Mesendoderm (in vitro differentiated cells): ENCODE measurements at regions not wholly inside any gene's neighbourhood (a gene's known extent, or its start where the extent isn't known, plus 50 kb on each side); places are given as distances from the start of the nearest gene placed in this dataset.
A peak's percentile ranks its signal among the peaks of the same experiment; 100 is the strongest.

Experiments used
- DNase-seq: peaks from one replicate; pipeline ENCODE4 v3.0.0; 2013
- H2AK5ac ChIP-seq: 2 replicates; pipeline ENCODE4 v1.6.1; 2013; ENCODE audit warnings: low read length, inconsistent platforms
- H2BK120ac ChIP-seq: 2 replicates; pipeline ENCODE4 v1.6.1; 2013; ENCODE audit warnings: low read depth, mild to moderate bottlenecking, low read length, moderate library complexity, mixed read lengths
- H2BK15ac ChIP-seq: replicated peaks from 2 replicates; pipeline ENCODE4 v1.6.1; 2013; ENCODE audit warnings: low read depth, mild to moderate bottlenecking, moderate library complexity
- H2BK5ac ChIP-seq: 2 replicates; pipeline ENCODE4 v1.6.1; 2013; ENCODE audit warnings: low read length, inconsistent platforms
- H3K18ac ChIP-seq: 2 replicates; pipeline ENCODE4 v1.6.1; 2013; ENCODE audit warnings: mild to moderate bottlenecking, low read length, mixed read lengths
- H3K23ac ChIP-seq: one replicate; pipeline ENCODE4 v1.6.1; 2013; ENCODE audit warnings: low read length
- H3K27ac ChIP-seq: 2 replicates; pipeline ENCODE4 v1.5.1; 2013; ENCODE audit warnings: low read depth, mild to moderate bottlenecking, inconsistent platforms, low read length, moderate library complexity
- H3K27me3 ChIP-seq: 2 replicates; pipeline ENCODE4 v1.6.1; 2013; ENCODE audit warnings: low read length, control low read depth, mild to moderate bottlenecking, inconsistent platforms; ENCODE audit not compliant: insufficient read depth, poor library complexity
- H3K36me3 ChIP-seq: 2 replicates; pipeline ENCODE4 v1.6.1; 2013; ENCODE audit warnings: low read length, inconsistent platforms; ENCODE audit not compliant: control insufficient read depth, insufficient read depth
- H3K4ac ChIP-seq: one replicate; pipeline ENCODE4 v1.6.1; 2013; ENCODE audit warnings: low read depth, mild to moderate bottlenecking, low read length, moderate library complexity
- H3K4me1 ChIP-seq: 2 replicates; pipeline ENCODE4 v1.6.1; 2013; ENCODE audit warnings: low read depth, low read length, inconsistent platforms; ENCODE audit not compliant: control insufficient read depth
- H3K4me2 ChIP-seq: 2 replicates; pipeline ENCODE4 v1.6.1; 2013; ENCODE audit warnings: low read length
- H3K4me3 ChIP-seq: 2 replicates; pipeline ENCODE4 v1.5.1; 2013; ENCODE audit warnings: mild to moderate bottlenecking, low read length
- H3K56ac ChIP-seq: one replicate; pipeline ENCODE4 v1.6.1; 2013; ENCODE audit warnings: low read length
- H3K79me1 ChIP-seq: 2 replicates; pipeline ENCODE4 v1.6.1; 2013; ENCODE audit warnings: low read length, inconsistent platforms
- H3K79me2 ChIP-seq: 2 replicates; pipeline ENCODE4 v1.6.1; 2013; ENCODE audit warnings: mild to moderate bottlenecking, low read length; ENCODE audit not compliant: control insufficient read depth, insufficient read depth
- H3K9ac ChIP-seq: 2 replicates; pipeline ENCODE4 v1.6.1; 2013; ENCODE audit warnings: low read length, inconsistent platforms
- H4K5ac ChIP-seq: one replicate; pipeline ENCODE4 v1.6.1; 2013; ENCODE audit warnings: low read length
- H4K8ac ChIP-seq: one replicate; pipeline ENCODE4 v1.6.1; 2013; ENCODE audit warnings: low read depth, mild to moderate bottlenecking, control low read depth, low read length, moderate library complexity
- WGBS: extraction: QIAGEN DNeasy Blood & Tissue Kit; methylation state at CpG from one replicate; pipeline ENCODE4 v1.1.7; 2013; ENCODE audit warnings: low lambda C conversion rate, missing lambda C conversion rate; ENCODE audit not compliant: insufficient coverage; ENCODE audit errors: extremely low coverage; 5-methylcytosine and 5-hydroxymethylcytosine counted together

DNA sequence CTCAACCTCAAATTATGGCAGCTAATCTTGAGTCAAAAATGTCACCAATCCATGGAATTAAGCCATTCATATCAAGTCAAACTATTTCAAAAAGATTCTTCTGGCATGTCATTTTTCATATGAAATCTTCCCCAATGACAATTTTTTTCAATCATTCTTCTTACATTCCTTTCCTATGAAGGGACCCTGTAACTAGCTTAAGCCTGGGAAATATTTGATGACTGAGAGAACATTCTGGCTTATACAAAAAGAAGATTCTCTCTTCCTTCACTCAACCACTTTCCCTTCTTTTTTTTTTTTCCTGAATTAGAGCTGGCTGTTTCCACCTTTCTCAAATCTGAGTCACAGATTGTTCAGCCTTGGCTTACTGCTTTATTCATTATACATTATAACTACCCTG lies 903.7 kb downstream of the FAM181B start:
- Histone ChIP-seq H3K36me3 (no peaks in the 10 kb centered on the region), H4K5ac (no peak overlapping the region), H3K27ac (no peak overlapping the region), H3K23ac (no peak overlapping the region), H2BK5ac (no peak overlapping the region), H3K4me3 (no peak overlapping the region), H2AK5ac (no peak overlapping the region), H2BK15ac (no peak overlapping the region), H4K8ac (no peak overlapping the region), H2BK120ac (no peak overlapping the region), H3K4me2 (no peak overlapping the region), H3K4me1 (no peaks in the 10 kb centered on the region), H3K56ac (no peak overlapping the region), H3K9ac (no peak overlapping the region), H3K79me2 (no peaks in the 10 kb centered on the region), H3K79me1 (no peaks in the 10 kb centered on the region), H3K27me3 (no peaks in the 10 kb centered on the region), H3K4ac (no peak overlapping the region), H3K18ac (no peak overlapping the region)
- no peak for DNase-seq

DNA sequence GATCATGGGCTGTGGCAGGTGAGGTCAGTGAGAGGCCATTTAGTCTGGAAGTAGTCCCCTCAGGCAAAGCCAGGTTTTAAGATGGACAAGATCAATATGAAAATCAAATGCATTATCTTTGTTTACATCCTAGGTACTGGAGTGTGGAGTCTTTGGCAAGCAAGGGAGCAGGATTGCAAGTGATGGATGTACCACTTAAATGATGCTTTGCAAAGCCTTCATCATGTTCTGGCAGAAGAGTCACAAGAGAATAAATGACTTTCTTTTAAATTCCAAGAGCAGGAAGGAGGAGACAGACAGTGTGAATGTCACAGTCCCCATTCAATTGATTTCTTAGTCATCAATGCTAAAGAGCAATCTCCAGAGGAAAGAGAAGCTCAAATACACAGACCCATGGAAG lies 908.3 kb downstream of the FAM181B start:
- Histone ChIP-seq H4K8ac (no peak overlapping the region), H4K5ac (no peak overlapping the region), H3K56ac (peak overlapping the region; percentile 12), H2BK15ac (no peak overlapping the region), H3K4me2 (no peak overlapping the region), H3K4ac (peak overlapping the region; percentile 22), H2AK5ac (no peak overlapping the region), H3K79me1 (no peaks in the 10 kb centered on the region), H3K36me3 (no peaks in the 10 kb centered on the region), H3K27ac (no peak overlapping the region), H3K27me3 (no peaks in the 10 kb centered on the region), H2BK120ac (no peak overlapping the region), H3K18ac (no peak overlapping the region), H3K23ac (no peak overlapping the region), H3K79me2 (no peaks in the 10 kb centered on the region), H2BK5ac (no peak overlapping the region), H3K9ac (no peak overlapping the region), H3K4me3 (no peak overlapping the region), H3K4me1 (no peaks in the 10 kb centered on the region)
- DNase-seq, result peak; percentile 45

DNA sequence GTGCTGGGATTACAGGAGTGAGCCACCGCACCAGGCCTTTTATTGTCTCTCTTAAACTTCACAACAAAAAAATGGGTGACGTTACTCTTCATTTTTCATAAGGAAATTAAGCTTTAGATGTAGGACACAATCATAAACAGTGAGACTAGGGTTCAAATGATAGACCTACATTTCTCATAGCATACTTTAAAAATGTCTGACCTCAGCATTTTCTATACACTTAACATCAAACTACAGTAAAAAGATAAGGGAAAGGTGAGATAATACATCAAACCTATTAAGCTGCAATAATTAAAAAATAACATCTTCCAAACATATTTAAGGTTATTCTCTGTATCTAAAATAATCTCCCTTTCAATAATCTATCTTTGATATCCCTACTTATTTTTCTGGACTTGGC lies 914.2 kb downstream of the FAM181B start:
- no peak overlapping the region for H3K27ac ChIP-seq
- no peak overlapping the region for H2BK120ac ChIP-seq
- no peak overlapping the region for H3K56ac ChIP-seq
- no peak overlapping the region for H3K4ac ChIP-seq
- no peaks in the 10 kb centered on the region for H3K4me1 ChIP-seq
- H2BK5ac ChIP-seq, result no peak overlapping the region
- no peak overlapping the region for H2AK5ac ChIP-seq
- DNase-seq, result no peak
- H3K23ac ChIP-seq, result no peak overlapping the region
- WGBS, result no CpG with 5 or more reads among the region's 2 CpGs
- H3K18ac ChIP-seq, result no peak overlapping the region
- H2BK15ac ChIP-seq, result no peak overlapping the region
- H4K8ac ChIP-seq, result no peak overlapping the region
- no peaks in the 10 kb centered on the region for H3K36me3 ChIP-seq
- no peaks in the 10 kb centered on the region for H3K27me3 ChIP-seq
- no peak overlapping the region for H4K5ac ChIP-seq
- no peaks in the 10 kb centered on the region for H3K79me1 ChIP-seq
- H3K9ac ChIP-seq, result no peak overlapping the region
- H3K4me2 ChIP-seq, result no peak overlapping the region
- no peak overlapping the region for H3K4me3 ChIP-seq
- no peaks in the 10 kb centered on the region for H3K79me2 ChIP-seq

DNA sequence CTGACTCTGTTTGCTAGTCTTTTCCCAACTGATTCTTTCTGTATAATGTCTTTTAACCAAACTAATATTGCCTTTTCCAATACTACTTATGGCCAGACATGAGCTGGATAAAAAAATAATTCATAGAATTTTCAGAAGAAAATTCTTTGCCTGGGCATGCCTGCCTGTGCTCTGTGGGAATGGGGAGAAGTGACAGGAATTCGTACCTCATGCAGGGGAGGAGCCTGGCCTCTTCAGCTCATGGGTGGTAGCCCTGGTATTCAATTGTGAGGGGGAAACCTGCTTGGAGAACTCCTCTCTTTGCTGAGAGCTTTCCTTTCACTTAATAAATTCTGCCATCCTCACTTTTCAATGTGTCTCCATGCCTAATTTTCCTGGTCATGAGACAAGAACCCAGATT lies 928.8 kb downstream of the FAM181B start:
- Histone ChIP-seq H3K23ac (no peak overlapping the region), H3K56ac (peak overlapping the region; percentile 75), H2BK15ac (no peak overlapping the region), H3K4me3 (no peak overlapping the region), H2AK5ac (peak overlapping the region; percentile 100), H3K27ac (peak overlapping the region; percentile 42), H3K4ac (peak overlapping the region; percentile 96), H3K4me1 (peaks cover 5% of the 10 kb centered on the region), H2BK120ac (peak overlapping the region; percentile 99), H3K36me3 (no peaks in the 10 kb centered on the region), H4K8ac (no peak overlapping the region), H3K18ac (peak overlapping the region; percentile 99), H4K5ac (no peak overlapping the region), H2BK5ac (peak overlapping the region; percentile 97), H3K4me2 (no peak overlapping the region), H3K79me1 (no peaks in the 10 kb centered on the region), H3K9ac (peak overlapping the region; percentile 6), H3K27me3 (no peaks in the 10 kb centered on the region), H3K79me2 (no peaks in the 10 kb centered on the region)
- DNase-seq, result peak; percentile 36
- WGBS, result no CpG with 5 or more reads among the region's 1 CpG

DNA sequence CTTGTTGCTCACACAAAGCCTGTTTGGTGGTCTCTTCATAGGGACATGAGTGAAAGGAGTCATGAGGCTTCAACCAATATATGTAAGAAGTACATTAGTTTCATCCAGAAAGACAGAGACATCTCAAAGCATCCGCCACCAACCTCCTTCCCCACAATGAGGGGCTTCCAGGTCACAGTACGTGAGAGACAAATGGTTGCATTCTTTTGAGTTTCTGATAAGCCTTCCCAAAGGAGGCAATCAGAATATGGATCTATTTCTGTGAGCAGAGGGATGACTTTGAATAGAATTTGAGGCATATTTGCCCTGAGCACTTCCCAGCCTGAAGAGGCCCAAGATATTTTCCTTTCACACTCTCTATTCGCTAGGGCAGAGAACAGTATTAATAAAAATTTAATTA lies 931.1 kb downstream of the FAM181B start:
- no peaks in the 10 kb centered on the region for H3K79me1 ChIP-seq
- peak overlapping the region; percentile 74 for H3K27ac ChIP-seq
- H2BK120ac ChIP-seq, result peak overlapping the region; percentile 95
- peak overlapping the region; percentile 86 for H2BK5ac ChIP-seq
- H4K5ac ChIP-seq, result no peak overlapping the region
- no peak overlapping the region for H4K8ac ChIP-seq
- peak; percentile 91 for DNase-seq
- H3K4me3 ChIP-seq, result no peak overlapping the region
- peak overlapping the region; percentile 54 for H3K56ac ChIP-seq
- H2BK15ac ChIP-seq, result no peak overlapping the region
- H3K9ac ChIP-seq, result peak overlapping the region; percentile 12
- no peak overlapping the region for H3K4me2 ChIP-seq
- no peaks in the 10 kb centered on the region for H3K27me3 ChIP-seq
- no peak overlapping the region for H2AK5ac ChIP-seq
- no peak overlapping the region for H3K23ac ChIP-seq
- no CpG with 5 or more reads among the region's 3 CpGs for WGBS
- peaks cover 5% of the 10 kb centered on the region for H3K4me1 ChIP-seq
- no peaks in the 10 kb centered on the region for H3K79me2 ChIP-seq
- peak overlapping the region; percentile 95 for H3K18ac ChIP-seq
- H3K4ac ChIP-seq, result peak overlapping the region; percentile 91
- H3K36me3 ChIP-seq, result no peaks in the 10 kb centered on the region

DNA sequence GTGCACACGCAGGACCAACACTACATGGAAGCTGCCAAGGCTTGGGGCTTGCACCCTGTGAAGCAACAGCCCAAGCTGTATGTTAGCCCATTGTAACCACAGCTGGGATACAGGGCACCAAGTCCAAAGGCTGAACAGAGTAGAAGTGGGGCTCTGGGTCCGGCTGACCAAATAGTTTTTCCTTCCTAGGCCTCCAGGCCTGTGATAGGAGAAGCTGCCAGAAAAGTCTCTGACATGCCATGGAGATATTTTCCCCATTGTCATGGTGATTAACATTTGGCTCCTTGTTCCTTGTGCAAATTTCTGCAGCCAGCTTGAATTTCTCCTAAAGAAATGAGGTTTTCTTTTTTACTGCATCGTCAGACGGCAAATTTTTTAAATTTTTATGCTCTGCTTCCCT lies 941.2 kb downstream of the FAM181B start:
- H3K18ac ChIP-seq, result peak overlapping the region; percentile 9
- no peak overlapping the region for H3K4me3 ChIP-seq
- H3K9ac ChIP-seq, result no peak overlapping the region
- H3K4ac ChIP-seq, result peak overlapping the region; percentile 46
- no peak overlapping the region for H3K4me2 ChIP-seq
- H2AK5ac ChIP-seq, result peak overlapping the region; percentile 95
- H2BK15ac ChIP-seq, result no peak overlapping the region
- H3K56ac ChIP-seq, result peak overlapping the region; percentile 71
- H3K27ac ChIP-seq, result no peak overlapping the region
- H3K23ac ChIP-seq, result no peak overlapping the region
- peak overlapping the region; percentile 1 for H2BK5ac ChIP-seq
- no peaks in the 10 kb centered on the region for H3K79me1 ChIP-seq
- no peak for DNase-seq
- H3K27me3 ChIP-seq, result no peaks in the 10 kb centered on the region
- no peaks in the 10 kb centered on the region for H3K4me1 ChIP-seq
- no peak overlapping the region for H4K8ac ChIP-seq
- H4K5ac ChIP-seq, result no peak overlapping the region
- H2BK120ac ChIP-seq, result no peak overlapping the region
- H3K36me3 ChIP-seq, result no peaks in the 10 kb centered on the region
- H3K79me2 ChIP-seq, result no peaks in the 10 kb centered on the region
- no CpG with 5 or more reads among the region's 4 CpGs for WGBS
